ENCODE measurements at regions not wholly inside any gene's neighbourhood (a gene's known extent, or its start where the extent isn't known, plus 50 kb on each side); places are given as distances from the start of the nearest gene placed in this dataset.

- DNase-seq, result peak; percentile 33
Measured at GRCh38 chr6:145214570-145214969, 520.8 kb downstream of the EPM2A start.

DNA sequence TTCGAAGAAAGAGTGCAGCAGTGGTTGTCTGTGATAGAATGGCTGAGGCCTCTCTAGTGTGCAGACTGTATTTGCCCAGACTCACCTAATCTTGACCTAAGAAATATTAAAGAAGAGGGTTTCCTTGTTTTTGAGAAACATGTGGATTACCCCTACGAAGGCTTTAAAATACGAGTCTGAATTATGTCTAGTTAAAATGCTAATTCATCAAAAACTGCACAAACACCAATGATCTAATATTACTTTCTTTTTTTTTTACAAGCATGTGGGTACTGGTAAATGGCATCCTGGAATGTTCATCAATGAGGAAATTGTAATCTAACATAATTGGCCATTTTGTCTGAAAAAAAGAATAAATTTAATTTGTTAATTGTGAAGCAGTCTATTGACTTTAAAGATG is 510.9 kb downstream of the EPM2A start:
- DNase-seq, result no peak

- DNase-seq, result no peak
Measured at GRCh38 chr6:145225500-145225899, 509.8 kb downstream of the EPM2A start.

DNA sequence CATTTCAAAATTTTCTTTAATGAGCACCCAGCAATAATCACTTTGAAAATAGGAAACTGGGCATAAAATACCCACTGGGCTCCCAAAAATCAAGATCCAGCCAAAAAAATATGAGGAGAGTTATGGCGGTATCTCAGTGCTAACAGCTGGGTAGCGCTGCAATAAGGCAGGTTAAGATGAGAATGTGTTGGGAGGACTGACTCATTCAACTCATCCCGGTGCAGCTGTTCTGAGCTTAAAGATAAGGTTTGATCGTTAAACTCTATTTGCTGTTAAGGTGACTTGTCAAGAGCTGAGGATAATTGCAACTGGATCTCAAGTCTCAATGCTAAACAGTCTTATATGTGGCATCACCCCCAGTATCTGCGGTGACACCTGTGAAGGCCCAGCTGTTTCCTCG is 507.7 kb downstream of the EPM2A start:
- no peak for DNase-seq

DNA sequence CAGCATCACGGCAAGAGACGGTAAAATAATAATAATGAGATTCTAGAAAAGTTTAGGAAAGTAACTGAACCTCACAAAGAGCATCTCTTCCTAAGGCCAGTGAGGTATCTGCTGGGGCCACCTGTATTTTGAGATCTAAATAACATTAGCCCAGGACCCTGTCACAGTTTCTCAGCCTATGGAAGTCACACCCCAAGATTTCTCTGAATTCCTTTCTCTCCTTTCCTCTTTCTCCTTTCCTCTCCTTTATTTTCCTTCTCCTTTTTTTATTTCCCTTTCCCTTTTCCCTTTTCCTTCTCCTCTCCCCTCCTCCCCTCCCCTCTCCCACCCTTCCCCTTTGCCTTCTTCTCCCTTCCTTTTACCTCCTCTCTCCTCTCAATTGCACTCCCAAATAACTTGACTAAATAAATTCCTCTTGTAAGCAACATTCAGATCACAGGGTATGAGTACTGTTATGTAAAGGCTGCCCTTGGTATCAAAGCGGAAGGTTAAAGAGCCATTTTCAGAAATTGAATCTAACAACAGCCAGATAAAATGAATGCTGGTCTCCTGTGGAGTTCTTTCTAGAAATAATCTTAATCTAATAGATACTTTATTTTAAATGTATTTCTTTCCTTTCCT is 506.2 kb downstream of the EPM2A start:
- no peak for DNase-seq

DNA sequence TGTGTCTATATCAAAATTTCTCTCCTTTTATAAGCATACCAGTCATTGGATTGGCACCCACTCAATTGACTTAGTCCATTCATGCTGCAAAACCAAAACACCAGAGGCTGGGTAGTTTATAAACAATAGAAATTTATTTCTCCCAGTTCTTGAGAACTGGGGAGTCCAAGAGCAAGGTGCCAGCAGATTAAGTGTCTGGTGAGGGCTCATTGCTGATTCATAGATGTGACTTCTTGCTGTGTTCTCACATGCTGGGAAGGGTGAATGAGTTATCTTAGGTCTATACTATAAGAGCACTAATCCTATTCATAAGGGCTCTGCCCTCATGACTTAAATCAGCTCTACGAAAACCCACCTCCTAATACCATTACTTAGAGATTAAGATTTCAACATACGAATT is 501.4 kb downstream of the EPM2A start:
- DNase-seq, result no peak

GRCh38 chr6:145235207-145235606 is 500.1 kb downstream of the EPM2A start:
- no peak for DNase-seq

GRCh38 chr6:145238787-145239186 is 496.5 kb downstream of the EPM2A start:
- DNase-seq, result no peak

DNA sequence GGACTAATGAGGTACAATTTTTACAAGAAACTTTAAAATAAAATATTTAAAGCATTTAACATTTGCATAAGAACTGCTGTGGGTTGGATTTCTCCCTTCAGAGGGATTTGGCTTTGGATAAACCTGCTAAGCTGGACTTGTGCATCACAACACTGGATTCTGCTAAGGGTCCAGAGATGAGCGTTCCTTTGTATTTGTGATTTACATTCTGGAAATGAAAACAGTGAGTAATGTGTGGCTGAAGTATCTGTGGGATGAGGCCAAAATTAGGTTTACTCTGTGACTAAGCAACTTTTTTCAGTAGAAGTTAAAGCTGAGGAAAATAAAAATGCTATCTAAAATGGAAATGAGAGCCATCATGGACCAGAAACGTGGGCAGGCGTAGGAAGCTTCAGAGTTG is 494.3 kb downstream of the EPM2A start:
- DNase-seq, result no peak

- DNase-seq, result no peak
Measured at GRCh38 chr6:145241721-145242120, 493.6 kb downstream of the EPM2A start.

DNA sequence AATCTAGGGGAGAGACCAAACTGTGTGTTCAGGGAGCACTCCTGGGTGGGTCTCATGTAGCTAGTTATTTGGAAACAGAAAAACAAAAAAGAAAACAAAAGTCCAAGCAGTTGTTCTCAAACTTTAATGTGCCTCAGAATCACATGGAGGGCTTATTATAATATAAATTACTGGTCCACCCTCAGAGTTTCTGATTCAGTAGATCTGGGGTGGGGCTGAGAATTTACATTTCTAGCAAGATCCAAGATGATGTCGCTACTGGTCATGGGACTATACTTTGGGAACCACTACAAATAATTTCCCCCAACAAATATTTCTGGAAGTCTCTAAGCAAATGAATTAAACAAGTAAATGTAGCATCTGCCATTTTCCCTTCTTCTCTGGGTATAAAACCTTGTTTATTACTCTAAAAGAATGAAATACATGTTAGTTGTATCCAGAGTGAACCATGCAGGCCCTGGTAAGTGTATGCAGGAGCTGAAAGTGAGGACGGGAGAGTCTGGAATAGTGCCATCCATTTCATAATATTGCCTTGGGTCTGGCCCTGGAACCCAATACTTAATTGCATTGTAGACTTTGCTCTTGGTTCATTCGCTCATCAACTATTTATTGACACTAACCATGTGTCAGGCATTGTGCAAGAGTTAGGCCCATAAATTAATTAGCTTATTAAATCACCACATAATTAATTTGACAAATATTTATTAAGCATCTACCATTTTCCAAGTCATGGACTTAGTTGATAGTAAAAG is 490.8 kb downstream of the EPM2A start:
- DNase-seq, result no peak

- no peak for DNase-seq
Measured at GRCh38 chr6:145245119-145245518, 490.2 kb downstream of the EPM2A start.

GRCh38 chr6:145247692-145248419 is 487.5 kb downstream of the EPM2A start:
- DNase-seq, result no peak

DNA sequence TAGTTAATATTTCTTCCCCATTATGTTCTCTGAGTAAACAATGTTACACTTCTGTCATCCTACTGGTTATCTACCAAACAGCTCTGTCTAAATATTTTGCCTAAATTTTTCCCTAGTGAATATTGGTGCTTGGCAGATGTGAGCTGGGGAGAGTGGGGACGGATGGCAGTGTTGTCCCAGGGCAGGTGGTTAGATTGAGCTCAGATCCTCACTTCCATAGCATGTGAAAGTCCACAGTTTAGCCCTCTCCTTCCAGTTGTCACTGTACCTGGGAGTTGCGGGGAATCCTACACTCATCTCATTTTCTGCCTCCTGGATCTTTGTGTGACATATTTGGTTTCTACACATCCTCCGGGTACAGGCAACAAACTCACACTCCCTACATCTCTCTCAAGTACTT is 484.9 kb downstream of the EPM2A start:
- DNase-seq, result no peak

DNA sequence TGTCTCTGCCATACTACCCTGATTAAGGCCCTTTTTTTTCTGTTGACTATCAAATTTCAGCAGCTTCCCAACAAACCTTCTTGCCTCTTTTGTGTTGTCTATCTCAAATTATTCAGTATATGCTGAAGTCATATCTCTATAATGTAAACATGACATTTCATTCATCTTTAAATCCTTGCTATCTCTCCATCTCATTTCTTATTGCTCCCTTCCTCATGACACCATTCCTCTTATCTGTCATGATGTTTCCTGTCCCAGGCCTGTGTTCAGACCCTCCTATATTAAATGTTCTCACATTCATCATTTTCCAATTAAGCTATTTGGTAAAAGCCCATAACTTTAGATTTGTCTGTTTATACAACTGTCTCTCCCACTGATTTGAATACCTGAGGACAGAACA is 482.6 kb downstream of the EPM2A start:
- DNase-seq, result no peak

DNA sequence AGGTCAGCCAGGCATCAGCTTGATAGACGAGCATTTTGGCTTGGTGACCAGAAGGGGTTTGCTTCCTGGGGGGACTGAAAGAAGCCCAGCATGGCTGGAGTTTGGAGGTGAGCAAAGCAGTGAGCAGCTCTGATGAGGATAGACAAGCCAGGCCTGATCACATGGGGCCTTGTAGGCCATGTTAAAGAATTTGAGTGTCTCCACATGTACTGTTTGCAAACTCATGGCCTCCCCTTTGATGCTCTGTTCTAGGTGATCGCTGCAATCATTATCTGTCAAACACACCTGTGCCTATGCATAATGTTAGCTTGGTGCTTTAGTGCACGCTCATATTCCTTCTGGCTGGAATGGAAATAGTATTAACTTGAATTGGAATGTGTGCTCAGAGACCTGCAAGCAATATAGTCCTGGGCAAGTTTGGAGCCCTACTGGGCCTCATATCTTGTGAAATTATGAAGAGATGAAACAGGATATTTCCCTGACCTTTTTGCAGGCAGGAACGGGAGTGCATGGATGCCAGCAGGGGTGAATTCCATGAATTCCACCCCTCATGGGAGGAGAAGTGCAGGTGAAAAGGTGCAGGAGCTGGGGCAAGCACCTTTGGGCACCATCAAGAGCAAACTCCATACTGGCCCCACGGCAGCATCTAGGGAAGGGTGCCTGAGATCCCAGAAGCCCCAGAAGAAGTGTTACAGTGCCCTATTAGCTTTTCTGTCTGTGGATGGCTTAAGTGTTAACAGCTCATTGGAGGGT is 480.5 kb downstream of the EPM2A start:
- DNase-seq, result no peak

DNA sequence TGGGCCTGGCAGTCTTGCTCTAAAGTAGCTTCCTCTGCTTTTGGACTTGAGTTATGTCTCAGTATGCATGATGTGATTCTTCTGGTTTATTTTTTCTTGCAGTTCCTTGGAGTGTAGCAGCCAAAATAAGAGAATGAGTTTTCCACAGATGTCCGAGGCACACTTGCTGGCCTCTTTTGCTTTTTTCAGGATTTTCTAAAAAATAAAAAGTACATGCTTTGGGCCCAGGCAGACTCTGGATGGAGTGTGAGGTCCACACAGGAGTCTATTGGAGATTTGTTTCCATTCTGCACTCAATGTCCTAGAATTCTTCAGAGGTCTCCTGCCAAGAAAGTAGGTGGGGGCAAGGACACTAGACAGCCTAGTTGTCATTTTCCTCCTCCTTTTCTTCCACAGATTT is 477.6 kb downstream of the EPM2A start:
- DNase-seq, result no peak

- no peak for DNase-seq
Measured at GRCh38 chr6:145258122-145258521, 477.2 kb downstream of the EPM2A start.

GRCh38 chr6:145260484-145261175 is 474.7 kb downstream of the EPM2A start:
- DNase-seq, result no peak

- DNase-seq, result no peak
Measured at GRCh38 chr6:145261758-145262157, 473.6 kb downstream of the EPM2A start.

DNA sequence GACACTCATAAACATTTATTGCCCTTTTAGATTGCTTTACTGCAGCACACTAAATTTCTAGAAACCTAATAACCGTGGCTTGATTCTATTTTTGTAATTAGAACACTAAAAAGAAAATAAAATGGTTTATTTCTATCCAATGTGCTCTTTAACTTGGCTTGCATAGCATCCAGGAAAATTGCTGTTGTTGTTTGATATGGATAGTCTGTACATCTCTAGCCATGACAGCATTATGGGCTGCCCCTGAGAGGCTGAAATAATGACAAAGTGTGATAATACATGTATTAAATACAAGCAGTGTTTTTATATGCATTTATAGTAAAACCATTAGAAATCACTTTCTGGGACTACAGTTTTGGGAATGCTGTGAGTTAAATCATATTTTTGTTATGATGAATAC is 472.5 kb downstream of the EPM2A start:
- DNase-seq, result no peak

DNA sequence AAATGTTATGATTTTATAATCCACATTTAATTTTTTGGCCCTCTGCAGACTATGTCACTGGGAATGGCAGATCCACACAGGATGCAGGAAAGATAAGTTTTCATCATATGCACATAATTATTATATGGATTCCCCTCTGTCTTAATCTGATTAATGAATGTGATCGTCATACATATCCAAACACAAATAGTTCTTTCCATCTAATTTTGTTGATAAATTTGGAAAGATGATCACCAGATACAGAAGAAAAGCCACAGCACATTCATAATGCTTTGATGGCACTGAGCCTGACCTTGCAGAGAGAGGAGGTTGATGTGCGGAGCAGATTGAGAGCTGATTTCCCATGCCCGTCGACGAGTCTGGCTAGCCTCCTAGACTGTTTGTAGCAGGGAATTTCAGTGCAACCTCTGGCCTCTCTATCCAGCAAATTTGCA is 471.5 kb downstream of the EPM2A start:
- DNase-seq, result no peak
